GM18519 (cell line): ENCODE measurements at regions not wholly inside any gene's neighbourhood (a gene's known extent, or its start where the extent isn't known, plus 50 kb on each side); places are given as distances from the start of the nearest gene placed in this dataset.
"Not testable (repeated sequence)": the region's sequence is repeated elsewhere in the genome, so short reads cannot be mapped to it uniquely, and the experiment has no call there.

Experiments used
- ATAC-seq: cut with Tn5 transposase; IDR thresholded peaks from one replicate; pipeline ENCODE4 v1.9.1; 2021; ENCODE audit warnings: mild to moderate bottlenecking, moderate library complexity; ENCODE audit not compliant: unreplicated experiment, low FRiP score

GRCh38 chr1:68653882-68654281 is 157.0 kb upstream of the DEPDC1 start:
- ATAC-seq, result no peak

- ATAC-seq, result no peak
Measured at GRCh38 chr1:68673771-68674170, 176.9 kb upstream of the DEPDC1 start.

- ATAC-seq, result no peak
Measured at GRCh38 chr1:68675336-68675735, 178.5 kb upstream of the DEPDC1 start.

- ATAC-seq, result no peak
Measured at GRCh38 chr1:68677684-68678351, 180.9 kb upstream of the DEPDC1 start.

GRCh38 chr1:68696221-68696620 is 199.3 kb upstream of the DEPDC1 start:
- ATAC-seq, result no peak

GRCh38 chr1:68703921-68704354 is 207.1 kb upstream of the DEPDC1 start:
- no peak for ATAC-seq

GRCh38 chr1:68704800-68705443 is 208.0 kb upstream of the DEPDC1 start:
- no peak for ATAC-seq

GRCh38 chr1:68705466-68705865 is 208.6 kb upstream of the DEPDC1 start:
- ATAC-seq, result no peak

GRCh38 chr1:68706639-68707317 is 209.9 kb upstream of the DEPDC1 start:
- no peak for ATAC-seq

GRCh38 chr1:68717330-68717729 is 220.4 kb upstream of the DEPDC1 start:
- ATAC-seq, result no peak

GRCh38 chr1:68720476-68720875 is 223.6 kb upstream of the DEPDC1 start:
- ATAC-seq, result no peak

GRCh38 chr1:68723791-68724190 is 226.9 kb upstream of the DEPDC1 start:
- ATAC-seq, result no peak

GRCh38 chr1:68725001-68725752 is 228.3 kb upstream of the DEPDC1 start:
- no peak for ATAC-seq

GRCh38 chr1:68739486-68739885 is 242.6 kb upstream of the DEPDC1 start:
- ATAC-seq, result not testable (repeated sequence)

GRCh38 chr1:68745011-68745410 is 248.1 kb upstream of the DEPDC1 start:
- no peak for ATAC-seq

- ATAC-seq, result no peak
Measured at GRCh38 chr1:68745451-68745850, 248.6 kb upstream of the DEPDC1 start.

- no peak for ATAC-seq
Measured at GRCh38 chr1:68746378-68746777, 249.5 kb upstream of the DEPDC1 start.

GRCh38 chr1:68751723-68752122 is 254.8 kb upstream of the DEPDC1 start:
- no peak for ATAC-seq

GRCh38 chr1:68758666-68759209 is 261.9 kb upstream of the DEPDC1 start:
- no peak for ATAC-seq

GRCh38 chr1:68767941-68768340 is 271.1 kb upstream of the DEPDC1 start:
- no peak for ATAC-seq

GRCh38 chr1:68770817-68771216 is 273.9 kb upstream of the DEPDC1 start:
- no peak for ATAC-seq
